Testis (tissue), 2 donors: ENCODE measurements at regions not wholly inside any gene's neighbourhood (a gene's known extent, or its start where the extent isn't known, plus 50 kb on each side); places are given as distances from the start of the nearest gene placed in this dataset.

Experiments
- POLR2A ChIP-seq: fragments of 450-650 bp; IDR thresholded peaks from one replicate; pipeline ENCODE4 v1.6.1; 2017; ENCODE audit warnings: antibody characterized with exemption, mild to moderate bottlenecking, moderate library complexity
- TF ChIP-seq, protein P1 (sequence below), 3 experiments: fragments of 450-650 bp in 2 of 3; fragments of 200-600 bp in 1 of 3; sonication (generic) in 1 of 3; IDR thresholded peaks; one replicate each; pipeline ENCODE4 v1.5.1; 2016 to 2019; ENCODE audit warnings: antibody characterized with exemption in 3 of 3, mild to moderate bottlenecking in 2 of 3, moderate library complexity in 1 of 3

- TF ChIP-seq, protein P1, sequence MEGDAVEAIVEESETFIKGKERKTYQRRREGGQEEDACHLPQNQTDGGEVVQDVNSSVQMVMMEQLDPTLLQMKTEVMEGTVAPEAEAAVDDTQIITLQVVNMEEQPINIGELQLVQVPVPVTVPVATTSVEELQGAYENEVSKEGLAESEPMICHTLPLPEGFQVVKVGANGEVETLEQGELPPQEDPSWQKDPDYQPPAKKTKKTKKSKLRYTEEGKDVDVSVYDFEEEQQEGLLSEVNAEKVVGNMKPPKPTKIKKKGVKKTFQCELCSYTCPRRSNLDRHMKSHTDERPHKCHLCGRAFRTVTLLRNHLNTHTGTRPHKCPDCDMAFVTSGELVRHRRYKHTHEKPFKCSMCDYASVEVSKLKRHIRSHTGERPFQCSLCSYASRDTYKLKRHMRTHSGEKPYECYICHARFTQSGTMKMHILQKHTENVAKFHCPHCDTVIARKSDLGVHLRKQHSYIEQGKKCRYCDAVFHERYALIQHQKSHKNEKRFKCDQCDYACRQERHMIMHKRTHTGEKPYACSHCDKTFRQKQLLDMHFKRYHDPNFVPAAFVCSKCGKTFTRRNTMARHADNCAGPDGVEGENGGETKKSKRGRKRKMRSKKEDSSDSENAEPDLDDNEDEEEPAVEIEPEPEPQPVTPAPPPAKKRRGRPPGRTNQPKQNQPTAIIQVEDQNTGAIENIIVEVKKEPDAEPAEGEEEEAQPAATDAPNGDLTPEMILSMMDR (IDR thresholded peaks at IDR 0.05), result no peak
- no peak for TF ChIP-seq POLR2A
Observed at GRCh38 chr4:14620567-14621141, 381.6 kb upstream of the CPEB2 start.
